ENCODE measurements at regions not wholly inside any gene's neighbourhood (a gene's known extent, or its start where the extent isn't known, plus 50 kb on each side); places are given as distances from the start of the nearest gene placed in this dataset.
A peak's percentile ranks its signal among the peaks of the same experiment; 100 is the strongest.

DNA sequence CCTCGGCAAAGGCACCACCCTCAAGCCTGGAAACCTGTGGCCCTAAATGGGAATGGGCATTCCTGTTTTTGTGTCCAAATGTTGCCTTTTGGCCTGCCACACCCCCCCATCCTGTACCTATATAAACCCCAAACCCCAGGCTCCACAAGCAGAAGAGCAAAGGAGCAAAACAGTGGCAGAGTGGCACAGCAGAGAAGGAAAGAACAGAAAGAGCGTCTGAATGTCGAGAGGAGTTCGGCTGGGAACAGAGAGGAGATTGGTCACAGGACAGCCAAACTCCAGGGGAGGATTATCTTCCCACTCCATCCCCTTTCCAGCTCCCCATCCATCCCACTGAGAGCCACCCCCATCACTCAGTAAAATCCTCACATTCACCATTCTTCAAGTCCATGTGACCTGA is 58.0 kb upstream of the PREP start:
- Mint-ChIP-seq H3K36me3 (ENCODE audit: low read depth) (no peaks in the 10 kb centered on the region), H3K4me3 (no peak overlapping the region), H3K4me1 (ENCODE audit: low read depth) (no peaks in the 10 kb centered on the region), H3K27ac (no peak overlapping the region), H3K27me3 (peaks cover 28% of the 10 kb centered on the region), H3K9me3 (peaks cover 6% of the 10 kb centered on the region)
- no peak for TF ChIP-seq CTCF (IDR thresholded peaks at IDR 0.05)
- DNase-seq (no peak), ATAC-seq (ENCODE audit: poor library complexity) (no peak)
- peaks cover 5% of the 10 kb centered on the region for H3K4me1 ChIP-seq (ENCODE audit: insufficient read depth, low read length)
- no peak overlapping the region for H3K27ac ChIP-seq (ENCODE audit: low read depth in 1 of 2, low read length in 2 of 2)
- no peaks in the 10 kb centered on the region for H3K27me3 ChIP-seq (ENCODE audit: control insufficient read depth in 1 of 2, insufficient read depth in 2 of 2, low read length in 2 of 2)
- no peaks in the 10 kb centered on the region for H3K36me3 ChIP-seq (ENCODE audit: insufficient read depth, low read length)
- ChIA-PET CTCF (no interaction called here), POLR2A (no interaction called here)
- intact Hi-C loops (cut with DNase I, micrococcal nuclease), result no loop called here
- H3K4me3 ChIP-seq (ENCODE audit: low read length), result no peak overlapping the region
- H3K9me3 ChIP-seq (ENCODE audit: control insufficient read depth in 1 of 2, insufficient read depth in 1 of 2, low read length in 2 of 2), result no peaks in the 10 kb centered on the region

DNA sequence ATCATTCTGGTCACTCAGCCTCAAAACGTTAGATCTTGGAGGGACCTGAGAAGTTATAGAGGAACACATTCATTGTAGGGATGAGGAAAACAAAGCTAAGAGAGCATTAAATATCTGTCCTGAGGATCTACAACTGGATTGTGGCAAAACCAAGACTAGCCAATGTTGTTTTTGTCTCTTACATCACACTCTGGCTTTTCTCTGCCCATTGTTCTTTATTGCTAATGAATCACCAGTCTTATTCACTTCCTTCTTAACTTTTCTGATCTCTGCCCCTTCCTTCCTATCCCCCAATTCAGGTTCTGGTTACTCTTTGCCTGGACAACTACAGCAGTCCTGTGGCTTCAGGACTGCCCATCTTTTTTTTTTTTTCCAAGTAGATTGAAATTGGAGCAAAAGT is 57.0 kb upstream of the PREP start:
- Histone ChIP-seq H3K4me3 (ENCODE audit: low read length) (no peak overlapping the region), H3K9me3 (ENCODE audit: control insufficient read depth in 1 of 2, insufficient read depth in 1 of 2, low read length in 2 of 2) (no peaks in the 10 kb centered on the region), H3K36me3 (ENCODE audit: insufficient read depth, low read length) (no peaks in the 10 kb centered on the region), H3K27me3 (ENCODE audit: control insufficient read depth in 1 of 2, insufficient read depth in 2 of 2, low read length in 2 of 2) (no peaks in the 10 kb centered on the region), H3K27ac (ENCODE audit: low read depth in 1 of 2, low read length in 2 of 2) (peak overlapping the region in 1 of 2 donors; percentile 0), H3K4me1 (ENCODE audit: insufficient read depth, low read length) (peaks cover 5% of the 10 kb centered on the region)
- ChIA-PET CTCF (no interaction called here), POLR2A (no interaction called here)
- H3K4me1 Mint-ChIP-seq (ENCODE audit: low read depth), result no peaks in the 10 kb centered on the region
- TF ChIP-seq CTCF (IDR thresholded peaks at IDR 0.05), result no peak
- no peak overlapping the region for H3K27ac Mint-ChIP-seq
- peaks cover 21% of the 10 kb centered on the region for H3K27me3 Mint-ChIP-seq
- H3K36me3 Mint-ChIP-seq (ENCODE audit: low read depth), result no peaks in the 10 kb centered on the region
- no peak overlapping the region for H3K4me3 Mint-ChIP-seq
- peak in 1 of 14 experiments; percentile 34 for DNase-seq
- no peak for ATAC-seq (ENCODE audit: poor library complexity)
- intact Hi-C loops (cut with DNase I, micrococcal nuclease), result no loop called here
- H3K9me3 Mint-ChIP-seq, result no peaks in the 10 kb centered on the region

- no peak overlapping the region for H3K27ac Mint-ChIP-seq
- H3K27ac ChIP-seq (ENCODE audit: low read depth in 1 of 2, low read length in 2 of 2), result peak overlapping the region in 1 of 2 donors; percentile 0
Measured at GRCh38 chr6:105459049-105459448, 56.2 kb upstream of the PREP start.

More at GRCh38 chr6:105459049-105459448, 56.2 kb upstream of the PREP start:
- H3K27me3 Mint-ChIP-seq, result peaks cover 18% of the 10 kb centered on the region
- Histone ChIP-seq H3K9me3 (ENCODE audit: control insufficient read depth in 1 of 2, insufficient read depth in 1 of 2, low read length in 2 of 2) (no peaks in the 10 kb centered on the region), H3K27me3 (ENCODE audit: control insufficient read depth in 1 of 2, insufficient read depth in 2 of 2, low read length in 2 of 2) (no peaks in the 10 kb centered on the region), H3K4me1 (ENCODE audit: insufficient read depth, low read length) (peaks cover 5% of the 10 kb centered on the region), H3K36me3 (ENCODE audit: insufficient read depth, low read length) (no peaks in the 10 kb centered on the region), H3K4me3 (ENCODE audit: low read length) (peak overlapping the region; percentile 29)
- DNase-seq, result peak in 4 of 14 experiments; percentile 17 to 69 (median 32)
- no peaks in the 10 kb centered on the region for H3K36me3 Mint-ChIP-seq (ENCODE audit: low read depth)
- ChIA-PET CTCF (no interaction called here), POLR2A (no interaction called here)
- no peaks in the 10 kb centered on the region for H3K9me3 Mint-ChIP-seq
- peak overlapping the region; percentile 30 for H3K4me3 Mint-ChIP-seq
- peak; percentile 43 for ATAC-seq (ENCODE audit: poor library complexity)
- TF ChIP-seq CTCF (IDR thresholded peaks at IDR 0.05), result no peak
- intact Hi-C loops (cut with DNase I, micrococcal nuclease), result no loop called here
- peaks cover 1% of the 10 kb centered on the region for H3K4me1 Mint-ChIP-seq (ENCODE audit: low read depth)
